DND-41 (cell line): ENCODE measurements at regions not wholly inside any gene's neighbourhood (a gene's known extent, or its start where the extent isn't known, plus 50 kb on each side); places are given as distances from the start of the nearest gene placed in this dataset.

Experiments used
- ATAC-seq: fragments of 200-7000 bp; cut with Tn5 transposase; 3 replicates; pipeline ENCODE4 v1.9.1; 2021; ENCODE audit warnings: low read depth; ENCODE audit not compliant: insufficient read depth
- DNase-seq: peaks from one replicate; pipeline ENCODE4 v3.0.0-alpha.2; 2020
- H2AFZ ChIP-seq: 2 replicates; pipeline ENCODE4 v1.6.0; 2012; ENCODE audit warnings: low read depth, low read length
- H3K27ac ChIP-seq: 2 replicates; pipeline ENCODE4 v1.5.1; 2012; ENCODE audit warnings: low read length, inconsistent platforms
- H3K27me3 ChIP-seq: fragments of 200-600 bp; sonication (generic); 2 replicates; pipeline ENCODE4 v1.6.0; 2012; ENCODE audit warnings: low read length, mild to moderate bottlenecking, inconsistent platforms; ENCODE audit not compliant: insufficient read depth, poor library complexity
- H3K36me3 ChIP-seq: 2 replicates; pipeline ENCODE4 v1.5.1; 2012; ENCODE audit warnings: low read length, inconsistent platforms; ENCODE audit not compliant: insufficient read depth
- H3K4me1 ChIP-seq: 2 replicates; pipeline ENCODE4 v1.5.1; 2012; ENCODE audit warnings: mild to moderate bottlenecking, low read length; ENCODE audit not compliant: insufficient read depth
- H3K4me2 ChIP-seq: 2 replicates; pipeline ENCODE4 v1.6.0; 2012; ENCODE audit warnings: mild to moderate bottlenecking, moderate library complexity, low read length, inconsistent platforms; ENCODE audit not compliant: insufficient read depth
- H3K4me3 ChIP-seq, 2 experiments: fragments of 200-600 bp in 1 of 2; shearing (Covaris generic) in 1 of 2; 2 replicates each; pipeline ENCODE4 v1.5.1; 2012 to 2016; ENCODE audit warnings: inconsistent platforms in 2 of 2, low read length in 2 of 2, mild to moderate bottlenecking in 2 of 2, low read depth in 1 of 2, moderate library complexity in 1 of 2
- H3K79me2 ChIP-seq: 2 replicates; pipeline ENCODE4 v1.6.0; 2012; ENCODE audit warnings: low read length, inconsistent platforms; ENCODE audit not compliant: insufficient read depth
- H3K9ac ChIP-seq: 2 replicates; pipeline ENCODE4 v1.6.0; 2012; ENCODE audit warnings: low read depth, mild to moderate bottlenecking, inconsistent platforms, low read length, moderate library complexity
- H3K9me3 ChIP-seq: 2 replicates; pipeline ENCODE4 v1.5.1; 2012; ENCODE audit warnings: low read length, moderate library complexity, mild to moderate bottlenecking, inconsistent platforms; ENCODE audit not compliant: insufficient read depth, severe bottlenecking
- H4K20me1 ChIP-seq: 2 replicates; pipeline ENCODE4 v1.6.0; 2012; ENCODE audit warnings: low read length; ENCODE audit not compliant: insufficient read depth
- EZH2 ChIP-seq: IDR thresholded peaks from 3 replicates; pipeline ENCODE4 v1.6.1; 2012; ENCODE audit warnings: borderline replicate concordance, low read depth, mild to moderate bottlenecking, moderate library complexity, low read length, inconsistent platforms; ENCODE audit not compliant: severe bottlenecking
- TF ChIP-seq, protein P1 (sequence below): IDR thresholded peaks from 2 replicates; pipeline ENCODE4 v1.5.1; 2012; ENCODE audit warnings: borderline replicate concordance, low read length, moderate library complexity, mild to moderate bottlenecking; ENCODE audit not compliant: poor library complexity, severe bottlenecking; ENCODE audit errors: extremely low read depth

DNA sequence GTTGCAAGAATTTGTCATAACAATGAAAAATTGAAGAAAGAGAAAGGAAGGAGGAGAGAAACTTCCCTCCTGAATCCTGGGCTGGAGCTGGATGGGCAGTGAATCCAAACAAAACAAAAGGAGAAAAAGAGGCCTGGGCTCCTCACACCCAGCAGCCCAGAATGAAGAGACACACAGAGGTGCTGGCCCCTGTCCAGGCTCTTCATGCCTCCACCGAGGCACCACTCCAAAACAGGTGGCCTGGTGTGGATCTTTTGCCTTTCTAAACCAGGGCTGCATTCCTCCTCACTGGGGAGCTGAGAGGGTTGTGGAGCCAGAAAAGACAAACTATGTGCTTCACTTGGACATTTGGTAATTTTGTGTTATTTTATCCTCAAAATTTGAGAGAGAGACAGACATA, 76.0 kb downstream of the FAM124B start:
- Histone ChIP-seq H3K4me1 (no peaks in the 10 kb centered on the region), H2AFZ (no peak overlapping the region), H3K79me2 (no peaks in the 10 kb centered on the region), H4K20me1 (no peaks in the 10 kb centered on the region), H3K4me2 (no peak overlapping the region), H3K36me3 (no peaks in the 10 kb centered on the region), H3K27me3 (peaks cover 4% of the 10 kb centered on the region), H3K4me3 (no peak overlapping the region), H3K27ac (no peak overlapping the region), H3K9ac (no peak overlapping the region), H3K9me3 (no peaks in the 10 kb centered on the region)
- ATAC-seq = no peak
- TF ChIP-seq, protein P1, sequence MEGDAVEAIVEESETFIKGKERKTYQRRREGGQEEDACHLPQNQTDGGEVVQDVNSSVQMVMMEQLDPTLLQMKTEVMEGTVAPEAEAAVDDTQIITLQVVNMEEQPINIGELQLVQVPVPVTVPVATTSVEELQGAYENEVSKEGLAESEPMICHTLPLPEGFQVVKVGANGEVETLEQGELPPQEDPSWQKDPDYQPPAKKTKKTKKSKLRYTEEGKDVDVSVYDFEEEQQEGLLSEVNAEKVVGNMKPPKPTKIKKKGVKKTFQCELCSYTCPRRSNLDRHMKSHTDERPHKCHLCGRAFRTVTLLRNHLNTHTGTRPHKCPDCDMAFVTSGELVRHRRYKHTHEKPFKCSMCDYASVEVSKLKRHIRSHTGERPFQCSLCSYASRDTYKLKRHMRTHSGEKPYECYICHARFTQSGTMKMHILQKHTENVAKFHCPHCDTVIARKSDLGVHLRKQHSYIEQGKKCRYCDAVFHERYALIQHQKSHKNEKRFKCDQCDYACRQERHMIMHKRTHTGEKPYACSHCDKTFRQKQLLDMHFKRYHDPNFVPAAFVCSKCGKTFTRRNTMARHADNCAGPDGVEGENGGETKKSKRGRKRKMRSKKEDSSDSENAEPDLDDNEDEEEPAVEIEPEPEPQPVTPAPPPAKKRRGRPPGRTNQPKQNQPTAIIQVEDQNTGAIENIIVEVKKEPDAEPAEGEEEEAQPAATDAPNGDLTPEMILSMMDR = no peak
- no peak for TF ChIP-seq EZH2
- no peak for DNase-seq

DNA sequence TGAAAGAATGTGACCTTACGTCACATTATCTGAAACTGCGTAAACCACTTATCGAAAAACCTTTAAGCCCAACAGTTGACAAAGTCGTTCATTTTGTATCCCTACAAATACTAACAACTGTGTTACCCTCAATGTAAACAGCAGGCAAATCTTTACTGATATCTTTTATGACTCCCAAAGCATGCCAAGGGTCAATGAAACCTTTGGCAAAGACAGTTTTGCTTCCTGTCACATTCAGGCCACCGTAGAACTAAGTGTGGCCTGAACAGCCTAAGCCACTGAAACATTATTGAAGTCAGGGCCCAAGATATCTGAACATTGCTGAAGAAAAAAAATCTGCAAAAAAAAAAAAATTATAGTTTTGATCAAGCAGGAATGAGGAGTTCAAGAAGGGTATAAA, 77.3 kb downstream of the FAM124B start:
- H3K36me3 ChIP-seq = no peaks in the 10 kb centered on the region
- H3K4me2 ChIP-seq = no peak overlapping the region
- no peak overlapping the region for H3K9ac ChIP-seq
- no peak for ATAC-seq
- H2AFZ ChIP-seq = no peak overlapping the region
- H3K4me1 ChIP-seq = no peaks in the 10 kb centered on the region
- peaks cover 8% of the 10 kb centered on the region for H3K27me3 ChIP-seq
- no peak overlapping the region for H3K4me3 ChIP-seq
- H3K27ac ChIP-seq = no peak overlapping the region
- no peak for TF ChIP-seq EZH2
- TF ChIP-seq, protein P1 = no peak
- no peaks in the 10 kb centered on the region for H3K9me3 ChIP-seq
- no peaks in the 10 kb centered on the region for H4K20me1 ChIP-seq
- no peaks in the 10 kb centered on the region for H3K79me2 ChIP-seq
- no peak for DNase-seq

DNA sequence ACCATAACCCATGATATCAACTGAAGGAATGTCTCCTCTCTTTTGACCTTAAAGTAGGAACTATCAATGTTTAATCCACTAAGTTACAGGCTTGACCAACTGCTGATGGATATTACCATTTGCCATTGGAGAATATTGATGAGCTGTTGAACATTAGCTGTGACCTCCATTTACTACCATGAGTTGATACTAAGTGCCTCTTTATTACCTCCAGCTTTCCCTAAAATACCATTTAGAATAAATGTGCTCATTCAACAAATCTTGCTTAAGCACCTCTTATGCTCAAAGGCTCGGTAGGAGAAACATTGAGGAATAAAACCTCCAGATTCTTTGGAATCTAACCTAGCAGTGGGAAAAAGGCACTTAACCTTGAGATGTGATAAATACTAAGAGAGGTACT, 81.2 kb downstream of the FAM124B start:
- no peak overlapping the region for H3K9ac ChIP-seq
- H3K4me3 ChIP-seq = no peak overlapping the region
- no peak for DNase-seq
- no peaks in the 10 kb centered on the region for H3K79me2 ChIP-seq
- H3K36me3 ChIP-seq = no peaks in the 10 kb centered on the region
- no peaks in the 10 kb centered on the region for H3K9me3 ChIP-seq
- peaks cover 8% of the 10 kb centered on the region for H3K27me3 ChIP-seq
- TF ChIP-seq, protein P1 = no peak
- TF ChIP-seq EZH2 = no peak
- no peaks in the 10 kb centered on the region for H4K20me1 ChIP-seq
- no peak overlapping the region for H2AFZ ChIP-seq
- H3K27ac ChIP-seq = no peak overlapping the region
- no peak overlapping the region for H3K4me2 ChIP-seq
- ATAC-seq = no peak
- H3K4me1 ChIP-seq = no peaks in the 10 kb centered on the region

DNA sequence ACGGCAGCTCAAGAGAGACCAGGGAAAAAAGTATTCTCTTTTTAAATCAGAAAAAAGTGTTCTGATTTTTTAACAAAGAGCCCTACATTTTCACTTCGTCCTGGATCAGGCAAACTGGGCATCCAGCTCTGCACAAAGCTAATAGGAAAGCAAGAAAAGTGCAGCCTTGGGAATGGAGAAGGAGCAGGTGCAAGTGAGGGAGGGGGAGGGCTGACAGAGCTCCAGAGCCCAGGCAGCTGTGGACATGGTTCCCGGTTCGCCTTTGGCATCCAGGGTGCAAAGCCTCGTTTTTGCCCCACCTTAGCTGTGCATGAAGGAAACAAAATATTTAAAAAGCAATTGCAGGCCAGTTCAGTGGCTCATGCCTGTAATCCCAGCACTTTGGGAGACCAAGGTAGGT, 82.2 kb downstream of the FAM124B start:
- no peak overlapping the region for H3K27ac ChIP-seq
- no peaks in the 10 kb centered on the region for H3K36me3 ChIP-seq
- no peak overlapping the region for H2AFZ ChIP-seq
- no peaks in the 10 kb centered on the region for H3K79me2 ChIP-seq
- no peaks in the 10 kb centered on the region for H3K4me1 ChIP-seq
- H4K20me1 ChIP-seq = no peaks in the 10 kb centered on the region
- TF ChIP-seq EZH2 = no peak
- TF ChIP-seq, protein P1 = no peak
- no peak overlapping the region for H3K4me3 ChIP-seq
- no peak overlapping the region for H3K9ac ChIP-seq
- H3K4me2 ChIP-seq = no peak overlapping the region
- H3K9me3 ChIP-seq = no peaks in the 10 kb centered on the region
- DNase-seq = no peak
- H3K27me3 ChIP-seq = peaks cover 11% of the 10 kb centered on the region
- ATAC-seq = no peak
